AG09309 (cell line): ENCODE measurements at regions not wholly inside any gene's neighbourhood (a gene's known extent, or its start where the extent isn't known, plus 50 kb on each side); places are given as distances from the start of the nearest gene placed in this dataset.

Experiments
- DNase-seq: peaks from one replicate; pipeline ENCODE4 v3.0.0-alpha.2; 2010; ENCODE audit warnings: low read depth
- H3K4me3 ChIP-seq: 2 replicates; pipeline ENCODE4 v1.5.1; 2011; ENCODE audit warnings: mild to moderate bottlenecking, low read depth, low read length, moderate library complexity; ENCODE audit not compliant: control insufficient read depth
- TF ChIP-seq, protein P1 (sequence below): IDR thresholded peaks from 2 replicates; pipeline ENCODE4 v1.5.1; 2011; ENCODE audit warnings: mild to moderate bottlenecking, low read depth, low read length, inconsistent platforms; ENCODE audit not compliant: insufficient read depth, control insufficient read depth; ENCODE audit errors: missing control alignments

DNA sequence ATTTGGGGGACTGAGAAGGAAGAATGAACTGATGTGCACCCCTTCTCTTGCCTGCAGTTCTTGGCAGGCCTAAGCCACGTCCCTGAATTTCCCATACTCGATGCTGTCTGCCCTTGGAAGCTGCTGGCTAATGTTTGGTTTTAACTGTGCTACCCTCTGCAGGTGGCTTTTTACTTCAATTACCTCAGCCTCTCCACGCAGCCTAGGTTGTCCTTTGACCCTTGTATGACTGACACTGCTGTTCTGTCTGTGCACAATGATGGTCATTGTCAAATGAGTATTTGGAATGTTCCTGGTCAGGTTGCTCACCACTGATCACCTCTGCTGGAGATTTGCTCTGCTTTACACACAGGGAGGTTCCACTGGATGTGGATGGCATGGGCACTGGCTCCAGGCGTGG is 137.1 kb downstream of the ZNF518B start:
- no peak overlapping the region for H3K4me3 ChIP-seq
- DNase-seq = no peak

DNA sequence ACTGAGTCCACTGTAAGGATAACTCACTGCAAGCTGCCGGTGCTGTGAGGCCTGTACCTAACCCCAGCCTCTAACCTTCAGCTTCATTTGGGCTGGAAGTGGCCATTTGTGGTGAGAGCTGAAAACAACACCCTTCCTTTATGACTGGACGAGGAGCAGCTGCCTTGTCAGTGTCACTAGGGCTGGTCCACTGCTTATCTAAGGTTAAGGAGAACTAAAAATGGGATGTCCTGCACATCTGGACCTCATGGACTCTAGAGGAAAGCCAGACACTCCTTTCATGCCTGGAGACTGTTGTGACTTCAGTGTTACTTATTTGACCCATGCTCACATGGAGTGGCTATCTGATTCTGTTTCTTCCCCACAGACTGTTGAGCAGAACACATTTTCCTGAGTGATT is 139.9 kb downstream of the ZNF518B start:
- DNase-seq = no peak
- H3K4me3 ChIP-seq = no peak overlapping the region
- TF ChIP-seq, protein P1, sequence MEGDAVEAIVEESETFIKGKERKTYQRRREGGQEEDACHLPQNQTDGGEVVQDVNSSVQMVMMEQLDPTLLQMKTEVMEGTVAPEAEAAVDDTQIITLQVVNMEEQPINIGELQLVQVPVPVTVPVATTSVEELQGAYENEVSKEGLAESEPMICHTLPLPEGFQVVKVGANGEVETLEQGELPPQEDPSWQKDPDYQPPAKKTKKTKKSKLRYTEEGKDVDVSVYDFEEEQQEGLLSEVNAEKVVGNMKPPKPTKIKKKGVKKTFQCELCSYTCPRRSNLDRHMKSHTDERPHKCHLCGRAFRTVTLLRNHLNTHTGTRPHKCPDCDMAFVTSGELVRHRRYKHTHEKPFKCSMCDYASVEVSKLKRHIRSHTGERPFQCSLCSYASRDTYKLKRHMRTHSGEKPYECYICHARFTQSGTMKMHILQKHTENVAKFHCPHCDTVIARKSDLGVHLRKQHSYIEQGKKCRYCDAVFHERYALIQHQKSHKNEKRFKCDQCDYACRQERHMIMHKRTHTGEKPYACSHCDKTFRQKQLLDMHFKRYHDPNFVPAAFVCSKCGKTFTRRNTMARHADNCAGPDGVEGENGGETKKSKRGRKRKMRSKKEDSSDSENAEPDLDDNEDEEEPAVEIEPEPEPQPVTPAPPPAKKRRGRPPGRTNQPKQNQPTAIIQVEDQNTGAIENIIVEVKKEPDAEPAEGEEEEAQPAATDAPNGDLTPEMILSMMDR = no peak

More for the DNA sequence above, 137.1 kb downstream of the ZNF518B start:
- TF ChIP-seq, protein P1 = no peak

DNA sequence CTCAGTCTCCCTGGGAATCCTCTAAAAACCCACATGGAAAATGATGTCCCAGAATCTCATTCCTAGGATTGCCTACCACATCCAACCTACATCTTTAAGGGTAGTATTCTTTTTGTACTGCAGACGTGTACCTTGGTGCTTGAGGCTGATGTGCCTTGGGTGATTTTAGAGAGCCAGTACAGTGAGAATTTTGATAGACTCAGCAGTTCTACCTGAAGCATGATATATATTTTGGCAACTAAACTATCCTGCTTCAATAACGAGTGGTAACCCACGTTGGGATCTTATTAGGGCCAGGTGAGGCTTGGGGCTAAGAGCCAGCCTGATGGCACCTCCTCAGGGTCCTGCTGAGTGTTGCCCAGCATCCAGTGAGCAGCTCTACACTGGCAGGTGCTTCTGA is 140.4 kb downstream of the ZNF518B start:
- TF ChIP-seq, protein P1 = no peak

DNA sequence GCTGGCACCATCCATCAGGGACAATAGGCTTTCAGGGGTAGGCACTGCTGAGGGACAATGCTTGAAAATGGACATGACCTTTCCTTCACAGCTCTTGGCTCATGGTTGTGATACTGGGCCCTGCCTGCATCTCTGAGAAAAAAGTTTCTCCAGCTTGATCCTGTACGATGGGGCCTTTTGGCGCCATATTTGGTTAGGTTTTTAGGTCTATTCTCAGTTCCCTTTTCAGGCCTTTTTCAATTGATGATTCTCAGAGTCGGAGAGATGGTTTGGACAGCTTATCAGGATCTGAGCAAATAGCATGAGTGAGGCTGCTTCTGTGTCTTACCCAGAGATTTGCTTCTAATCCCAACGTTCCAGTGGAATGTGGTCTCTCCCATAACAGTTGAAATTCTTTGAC is 141.6 kb downstream of the ZNF518B start:
- H3K4me3 ChIP-seq = no peak overlapping the region
- no peak for DNase-seq
- TF ChIP-seq, protein P1 = no peak

More for the DNA sequence above, 140.4 kb downstream of the ZNF518B start:
- H3K4me3 ChIP-seq = no peak overlapping the region
- no peak for DNase-seq

DNA sequence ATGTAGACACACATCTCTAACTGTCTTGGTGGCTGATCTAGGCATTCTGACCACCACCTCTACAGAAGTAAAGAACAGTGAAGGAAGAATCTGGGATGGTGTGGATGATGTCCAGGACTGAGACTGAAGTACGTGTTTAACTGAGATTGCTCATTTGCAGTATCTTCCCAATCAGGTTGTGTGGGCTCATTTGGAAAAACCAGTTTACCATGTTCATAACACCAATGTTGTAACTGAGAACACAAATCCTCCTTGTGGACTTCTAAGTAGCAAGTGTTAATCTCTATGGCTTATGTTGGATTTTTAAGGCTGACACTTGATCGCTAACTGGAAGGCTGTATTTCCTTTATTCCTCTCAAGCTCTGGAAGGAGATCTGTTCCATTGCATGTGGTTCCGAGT is 144.7 kb downstream of the ZNF518B start:
- TF ChIP-seq, protein P1 = no peak
- no peak for DNase-seq
- no peak overlapping the region for H3K4me3 ChIP-seq

DNA sequence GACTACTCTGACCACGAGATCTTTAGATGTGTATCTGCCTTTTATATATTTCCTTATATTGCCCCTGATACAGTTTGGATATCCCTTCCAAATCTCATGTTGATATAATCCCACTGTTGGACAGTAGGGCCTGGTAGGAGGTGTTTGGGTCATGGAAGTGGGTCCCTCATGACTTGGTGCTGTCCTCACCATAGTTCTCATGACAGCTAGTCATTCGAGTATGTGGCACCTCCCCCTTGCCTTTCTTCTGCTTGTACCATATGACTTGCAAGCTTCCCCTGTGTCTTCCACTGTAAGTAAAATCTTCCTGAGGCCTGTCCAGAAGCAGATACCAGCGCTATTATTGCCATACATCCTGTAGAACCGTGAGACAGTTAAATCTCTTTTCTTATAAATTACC is 145.3 kb downstream of the ZNF518B start:
- no peak overlapping the region for H3K4me3 ChIP-seq
- TF ChIP-seq, protein P1 = no peak
- DNase-seq = no peak

DNA sequence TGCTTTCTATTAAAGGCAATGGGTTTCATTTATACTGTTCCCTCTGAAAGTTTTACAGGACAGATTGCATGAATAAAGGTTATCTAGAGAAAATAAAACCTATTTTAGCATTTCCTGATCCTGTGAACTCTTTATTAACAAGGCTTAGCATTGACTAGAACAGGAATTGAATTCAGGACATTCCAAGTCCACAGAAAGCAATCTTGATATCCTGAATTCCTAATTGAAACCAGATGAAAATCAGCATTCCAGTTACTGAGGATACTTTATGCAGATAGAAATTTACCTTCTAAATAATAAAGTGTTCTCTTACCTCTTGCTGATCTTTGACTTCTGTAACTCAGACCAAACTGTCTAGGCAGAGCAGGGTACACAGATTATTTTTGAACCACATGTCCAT is 151.4 kb downstream of the ZNF518B start:
- H3K4me3 ChIP-seq = no peak overlapping the region
- TF ChIP-seq, protein P1 = no peak
- DNase-seq = no peak
